ENCODE measurements at regions not wholly inside any gene's neighbourhood (a gene's known extent, or its start where the extent isn't known, plus 50 kb on each side); places are given as distances from the start of the nearest gene placed in this dataset.

GRCh38 chr21:33991133-33991532, 75.5 kb upstream of the ATP5PO start (continued):
- TF ChIP-seq, protein P1, sequence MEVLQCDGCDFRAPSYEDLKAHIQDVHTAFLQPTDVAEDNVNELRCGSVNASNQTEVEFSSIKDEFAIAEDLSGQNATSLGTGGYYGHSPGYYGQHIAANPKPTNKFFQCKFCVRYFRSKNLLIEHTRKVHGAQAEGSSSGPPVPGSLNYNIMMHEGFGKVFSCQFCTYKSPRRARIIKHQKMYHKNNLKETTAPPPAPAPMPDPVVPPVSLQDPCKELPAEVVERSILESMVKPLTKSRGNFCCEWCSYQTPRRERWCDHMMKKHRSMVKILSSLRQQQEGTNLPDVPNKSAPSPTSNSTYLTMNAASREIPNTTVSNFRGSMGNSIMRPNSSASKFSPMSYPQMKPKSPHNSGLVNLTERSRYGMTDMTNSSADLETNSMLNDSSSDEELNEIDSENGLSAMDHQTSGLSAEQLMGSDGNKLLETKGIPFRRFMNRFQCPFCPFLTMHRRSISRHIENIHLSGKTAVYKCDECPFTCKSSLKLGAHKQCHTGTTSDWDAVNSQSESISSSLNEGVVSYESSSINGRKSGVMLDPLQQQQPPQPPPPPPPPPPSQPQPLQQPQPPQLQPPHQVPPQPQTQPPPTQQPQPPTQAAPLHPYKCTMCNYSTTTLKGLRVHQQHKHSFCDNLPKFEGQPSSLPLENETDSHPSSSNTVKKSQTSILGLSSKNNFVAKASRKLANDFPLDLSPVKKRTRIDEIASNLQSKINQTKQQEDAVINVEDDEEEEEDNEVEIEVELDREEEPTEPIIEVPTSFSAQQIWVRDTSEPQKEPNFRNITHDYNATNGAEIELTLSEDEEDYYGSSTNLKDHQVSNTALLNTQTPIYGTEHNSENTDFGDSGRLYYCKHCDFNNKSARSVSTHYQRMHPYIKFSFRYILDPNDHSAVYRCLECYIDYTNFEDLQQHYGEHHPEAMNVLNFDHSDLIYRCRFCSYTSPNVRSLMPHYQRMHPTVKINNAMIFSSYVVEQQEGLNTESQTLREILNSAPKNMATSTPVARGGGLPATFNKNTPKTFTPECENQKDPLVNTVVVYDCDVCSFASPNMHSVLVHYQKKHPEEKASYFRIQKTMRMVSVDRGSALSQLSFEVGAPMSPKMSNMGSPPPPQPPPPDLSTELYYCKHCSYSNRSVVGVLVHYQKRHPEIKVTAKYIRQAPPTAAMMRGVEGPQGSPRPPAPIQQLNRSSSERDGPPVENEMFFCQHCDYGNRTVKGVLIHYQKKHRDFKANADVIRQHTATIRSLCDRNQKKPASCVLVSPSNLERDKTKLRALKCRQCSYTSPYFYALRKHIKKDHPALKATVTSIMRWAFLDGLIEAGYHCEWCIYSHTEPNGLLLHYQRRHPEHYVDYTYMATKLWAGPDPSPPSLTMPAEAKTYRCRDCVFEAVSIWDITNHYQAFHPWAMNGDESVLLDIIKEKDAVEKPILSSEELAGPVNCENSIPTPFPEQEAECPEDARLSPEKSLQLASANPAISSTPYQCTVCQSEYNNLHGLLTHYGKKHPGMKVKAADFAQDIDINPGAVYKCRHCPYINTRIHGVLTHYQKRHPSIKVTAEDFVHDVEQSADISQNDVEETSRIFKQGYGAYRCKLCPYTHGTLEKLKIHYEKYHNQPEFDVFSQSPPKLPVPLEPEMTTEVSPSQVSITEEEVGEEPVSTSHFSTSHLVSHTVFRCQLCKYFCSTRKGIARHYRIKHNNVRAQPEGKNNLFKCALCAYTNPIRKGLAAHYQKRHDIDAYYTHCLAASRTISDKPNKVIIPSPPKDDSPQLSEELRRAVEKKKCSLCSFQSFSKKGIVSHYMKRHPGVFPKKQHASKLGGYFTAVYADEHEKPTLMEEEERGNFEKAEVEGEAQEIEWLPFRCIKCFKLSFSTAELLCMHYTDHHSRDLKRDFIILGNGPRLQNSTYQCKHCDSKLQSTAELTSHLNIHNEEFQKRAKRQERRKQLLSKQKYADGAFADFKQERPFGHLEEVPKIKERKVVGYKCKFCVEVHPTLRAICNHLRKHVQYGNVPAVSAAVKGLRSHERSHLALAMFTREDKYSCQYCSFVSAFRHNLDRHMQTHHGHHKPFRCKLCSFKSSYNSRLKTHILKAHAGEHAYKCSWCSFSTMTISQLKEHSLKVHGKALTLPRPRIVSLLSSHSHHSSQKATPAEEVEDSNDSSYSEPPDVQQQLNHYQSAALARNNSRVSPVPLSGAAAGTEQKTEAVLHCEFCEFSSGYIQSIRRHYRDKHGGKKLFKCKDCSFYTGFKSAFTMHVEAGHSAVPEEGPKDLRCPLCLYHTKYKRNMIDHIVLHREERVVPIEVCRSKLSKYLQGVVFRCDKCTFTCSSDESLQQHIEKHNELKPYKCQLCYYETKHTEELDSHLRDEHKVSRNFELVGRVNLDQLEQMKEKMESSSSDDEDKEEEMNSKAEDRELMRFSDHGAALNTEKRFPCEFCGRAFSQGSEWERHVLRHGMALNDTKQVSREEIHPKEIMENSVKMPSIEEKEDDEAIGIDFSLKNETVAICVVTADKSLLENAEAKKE (CRISPR knock-in tag; IDR thresholded peaks at IDR 0.05), result no peak
- no peak for TF ChIP-seq CREB1 (CRISPR knock-in tag; IDR thresholded peaks at IDR 0.05; ENCODE audit: low read depth)
- TF ChIP-seq ETS1 (IDR thresholded peaks at IDR 0.05), result no peak
- TF ChIP-seq, protein P2, sequence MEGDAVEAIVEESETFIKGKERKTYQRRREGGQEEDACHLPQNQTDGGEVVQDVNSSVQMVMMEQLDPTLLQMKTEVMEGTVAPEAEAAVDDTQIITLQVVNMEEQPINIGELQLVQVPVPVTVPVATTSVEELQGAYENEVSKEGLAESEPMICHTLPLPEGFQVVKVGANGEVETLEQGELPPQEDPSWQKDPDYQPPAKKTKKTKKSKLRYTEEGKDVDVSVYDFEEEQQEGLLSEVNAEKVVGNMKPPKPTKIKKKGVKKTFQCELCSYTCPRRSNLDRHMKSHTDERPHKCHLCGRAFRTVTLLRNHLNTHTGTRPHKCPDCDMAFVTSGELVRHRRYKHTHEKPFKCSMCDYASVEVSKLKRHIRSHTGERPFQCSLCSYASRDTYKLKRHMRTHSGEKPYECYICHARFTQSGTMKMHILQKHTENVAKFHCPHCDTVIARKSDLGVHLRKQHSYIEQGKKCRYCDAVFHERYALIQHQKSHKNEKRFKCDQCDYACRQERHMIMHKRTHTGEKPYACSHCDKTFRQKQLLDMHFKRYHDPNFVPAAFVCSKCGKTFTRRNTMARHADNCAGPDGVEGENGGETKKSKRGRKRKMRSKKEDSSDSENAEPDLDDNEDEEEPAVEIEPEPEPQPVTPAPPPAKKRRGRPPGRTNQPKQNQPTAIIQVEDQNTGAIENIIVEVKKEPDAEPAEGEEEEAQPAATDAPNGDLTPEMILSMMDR (conservative IDR thresholded peaks at IDR 0.05; ENCODE audit: low read depth in 2 of 2), result no peak
- no peak for TF ChIP-seq EZH2phosphoT487 (IDR thresholded peaks at IDR 0.05; ENCODE audit: unreplicated experiment)
- no peak for TF ChIP-seq ZNF331 (CRISPR knock-in tag; IDR thresholded peaks at IDR 0.05; ENCODE audit: low read depth)
- TF ChIP-seq EZH2 (IDR thresholded peaks at IDR 0.05; ENCODE audit: low read depth, unreplicated experiment), result no peak
- no peak for TF ChIP-seq NANOG (IDR thresholded peaks at IDR 0.05; ENCODE audit: borderline replicate concordance)

Measured in GM23338 (cell line).